Middle frontal gyrus (tissue), 1 donor: ENCODE measurements at regions not wholly inside any gene's neighbourhood (a gene's known extent, or its start where the extent isn't known, plus 50 kb on each side); places are given as distances from the start of the nearest gene placed in this dataset.
A peak's percentile ranks its signal among the peaks of the same experiment; 100 is the strongest.

Source experiments
- DNase-seq: peaks from one replicate; pipeline ENCODE4 v3.0.0-alpha.2; 2015; ENCODE audit warnings: low spot score; ENCODE audit errors: extremely low spot score

- no peak for DNase-seq
Observed at GRCh38 chr12:92032101-92032500, 113.5 kb downstream of the BTG1 start.

GRCh38 chr12:92030618-92031017 is 115.0 kb downstream of the BTG1 start:
- no peak for DNase-seq

GRCh38 chr12:92029902-92030586 is 115.6 kb downstream of the BTG1 start:
- DNase-seq: no peak

- no peak for DNase-seq
Observed at GRCh38 chr12:92029136-92029535, 116.5 kb downstream of the BTG1 start.

GRCh38 chr12:92028441-92028709 is 117.3 kb downstream of the BTG1 start:
- peak; percentile 27 for DNase-seq

GRCh38 chr12:92027701-92028440 is 117.8 kb downstream of the BTG1 start:
- peak; percentile 22 for DNase-seq

GRCh38 chr12:92027243-92027642 is 118.4 kb downstream of the BTG1 start:
- no peak for DNase-seq

GRCh38 chr12:92025462-92026207 is 120.0 kb downstream of the BTG1 start:
- DNase-seq: no peak

GRCh38 chr12:92022093-92022492 is 123.6 kb downstream of the BTG1 start:
- no peak for DNase-seq

- DNase-seq: no peak
Observed at GRCh38 chr12:92021666-92022035, 124.0 kb downstream of the BTG1 start.

GRCh38 chr12:92020983-92021665 is 124.5 kb downstream of the BTG1 start:
- DNase-seq: no peak

GRCh38 chr12:92019491-92020277 is 126.0 kb downstream of the BTG1 start:
- peak; percentile 42 for DNase-seq

- DNase-seq: no peak
Observed at GRCh38 chr12:92012691-92013090, 133.0 kb downstream of the BTG1 start.

- no peak for DNase-seq
Observed at GRCh38 chr12:92010853-92011701, 134.6 kb downstream of the BTG1 start.

GRCh38 chr12:92010368-92010767 is 135.3 kb downstream of the BTG1 start:
- DNase-seq: no peak

GRCh38 chr12:92008345-92008744 is 137.3 kb downstream of the BTG1 start:
- no peak for DNase-seq

GRCh38 chr12:92007787-92008186 is 137.9 kb downstream of the BTG1 start:
- DNase-seq: no peak

GRCh38 chr12:92003701-92004100 is 141.9 kb downstream of the BTG1 start:
- DNase-seq: no peak

- DNase-seq: no peak
Observed at GRCh38 chr12:92002673-92003382, 142.8 kb downstream of the BTG1 start.

- DNase-seq: no peak
Observed at GRCh38 chr12:92002195-92002649, 143.4 kb downstream of the BTG1 start.
